Activated CD4-positive, CD25-positive, alpha-beta regulatory T cell (primary cell): ENCODE measurements at regions not wholly inside any gene's neighbourhood (a gene's known extent, or its start where the extent isn't known, plus 50 kb on each side); places are given as distances from the start of the nearest gene placed in this dataset.
"Not testable (repeated sequence)": the region's sequence is repeated elsewhere in the genome, so short reads cannot be mapped to it uniquely, and the experiment has no call there.

Experiments used
- DNase-seq, 4 experiments: peaks; one replicate each; lab custom pipeline; 2025; lab: John Stamatoyannopoulos, UW

DNA sequence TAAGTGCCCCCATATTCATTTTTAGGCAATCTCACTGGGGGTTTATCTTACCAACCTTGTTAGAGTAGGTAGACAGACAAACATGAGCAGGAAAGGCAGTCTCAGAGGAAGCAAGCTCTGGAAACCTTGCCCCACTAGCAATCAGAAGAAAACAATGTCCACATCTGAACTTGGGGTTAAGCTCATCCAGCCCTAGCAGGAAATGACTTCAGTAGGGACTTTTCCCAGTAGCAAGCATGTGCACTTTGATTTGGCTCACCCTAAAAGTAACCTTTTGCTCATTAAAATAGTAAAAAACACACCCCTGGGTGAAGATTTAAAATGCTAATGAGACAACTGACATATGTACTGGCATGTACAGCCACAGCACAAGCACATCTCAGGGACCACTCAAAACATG is 175.5 kb downstream of the AKAIN1 start:
- no peak for DNase-seq

DNA sequence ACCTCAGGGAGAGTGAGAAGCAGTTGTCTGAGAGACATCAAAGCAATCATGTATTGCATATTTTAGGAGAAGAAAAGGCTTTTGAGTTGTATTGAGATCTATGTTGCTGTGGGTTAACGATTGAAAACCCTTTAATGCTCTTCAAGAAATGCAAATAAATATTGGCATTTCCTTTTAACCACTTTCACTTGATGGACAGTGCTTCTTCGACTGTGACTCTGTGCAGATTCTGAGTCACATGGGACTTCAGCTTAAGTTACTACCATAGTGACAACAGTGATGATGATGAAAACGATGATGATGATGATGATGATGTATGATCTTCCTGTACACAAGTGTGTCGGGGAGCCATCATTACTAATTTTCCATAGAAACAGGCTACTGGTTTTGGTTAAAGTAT is 181.8 kb downstream of the AKAIN1 start:
- DNase-seq, result no peak

DNA sequence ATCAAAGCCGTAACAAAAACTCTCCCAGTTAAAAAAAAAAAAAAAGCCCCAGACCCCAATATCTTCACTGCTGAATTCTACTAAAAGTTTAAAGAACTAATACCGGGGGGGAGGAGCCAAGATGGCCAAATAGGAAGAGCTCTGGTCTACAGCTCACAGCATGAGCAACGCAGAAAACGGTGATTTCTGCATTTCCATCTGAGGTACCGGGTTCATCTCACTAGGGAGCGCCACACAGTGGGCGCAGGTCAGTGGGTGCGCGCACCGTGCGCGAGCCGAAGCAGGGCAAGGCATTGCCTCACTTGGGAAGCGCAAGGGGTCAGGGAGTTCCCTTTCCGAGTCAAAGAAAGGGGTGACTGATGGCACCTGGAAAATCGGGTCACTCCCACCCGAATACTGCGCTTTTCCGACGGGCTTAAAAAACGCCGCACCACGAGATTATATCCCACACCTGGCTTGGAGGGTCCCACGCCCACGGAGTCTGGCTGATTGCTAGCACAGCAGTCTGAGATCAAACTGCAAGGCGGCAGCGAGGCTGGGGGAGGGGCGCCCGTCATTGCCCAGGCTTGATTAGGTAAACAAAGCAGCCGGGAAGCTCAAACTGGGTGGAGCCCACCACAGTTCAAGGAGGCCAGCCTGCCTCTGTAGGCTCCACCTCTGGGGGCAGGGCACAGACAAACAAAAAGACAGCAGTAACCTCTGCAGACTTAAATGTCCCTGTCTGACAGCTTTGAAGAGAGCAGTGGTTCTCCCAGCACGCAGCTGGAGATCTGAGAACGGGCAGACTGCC is 192.8 kb downstream of the AKAIN1 start:
- DNase-seq, result not testable (repeated sequence)

DNA sequence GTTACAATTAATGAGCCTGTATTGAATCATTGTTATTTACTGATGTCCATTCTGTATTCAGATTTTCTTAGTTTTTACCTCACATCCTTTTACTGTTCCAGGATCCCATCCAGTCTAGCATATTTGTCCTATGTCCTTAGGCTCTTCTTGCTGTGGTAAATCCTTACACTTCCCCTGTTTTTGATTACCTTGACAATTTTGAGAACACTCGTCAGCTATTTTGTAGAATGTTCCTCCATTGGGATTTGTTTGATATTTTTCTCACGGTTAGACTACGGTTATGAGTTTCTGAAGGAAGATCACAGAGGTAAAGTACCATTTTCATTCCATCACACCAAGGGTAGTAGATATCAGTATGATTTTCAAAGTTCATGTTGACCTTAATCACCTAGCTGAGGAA is 202.3 kb downstream of the AKAIN1 start:
- DNase-seq, result no peak

DNA sequence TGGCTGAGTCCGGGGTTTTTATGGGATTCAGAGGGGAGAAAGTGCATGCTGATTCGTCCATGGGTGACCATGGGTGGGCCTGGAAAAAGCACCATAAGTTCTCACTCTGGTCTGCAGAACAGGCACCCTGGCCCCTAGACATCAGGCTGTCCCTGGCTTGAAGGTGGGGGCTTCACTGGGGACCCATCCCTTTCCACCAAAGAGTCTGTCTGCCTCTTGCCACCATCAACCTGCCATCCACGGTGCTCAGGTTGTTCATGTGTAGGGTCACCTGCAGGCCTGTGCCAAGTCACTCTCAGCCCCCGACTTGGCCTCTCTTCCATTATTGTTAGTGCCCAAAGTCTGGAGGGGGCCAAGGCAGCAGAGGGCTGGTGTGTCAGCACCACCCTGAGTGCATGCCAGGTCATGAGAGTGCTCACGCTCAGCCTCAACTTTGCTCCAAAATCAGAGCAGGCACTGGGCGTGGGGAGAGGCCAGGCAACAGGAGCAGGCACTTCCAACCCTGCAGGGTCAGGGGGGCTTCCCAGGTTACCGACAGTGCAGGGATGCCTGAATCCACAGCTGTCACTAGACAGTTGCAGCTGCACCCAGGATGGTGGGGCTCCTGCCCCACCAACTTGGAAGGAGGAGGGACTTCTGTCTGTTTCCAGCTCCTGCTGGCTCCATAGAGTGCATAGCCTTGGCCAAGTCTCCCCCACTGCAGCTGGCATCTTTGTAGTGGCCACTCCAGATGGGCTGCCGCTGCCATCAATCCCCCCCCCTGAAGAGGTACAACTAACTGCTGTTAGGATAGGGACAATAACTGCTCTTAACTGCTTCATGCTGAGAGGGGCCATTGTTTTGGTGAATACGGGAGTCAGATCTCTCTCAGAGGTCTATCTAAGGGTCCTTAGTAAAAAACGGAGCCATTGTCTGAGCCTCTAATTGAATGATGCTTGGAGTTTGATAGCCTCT is 209.3 kb downstream of the AKAIN1 start:
- DNase-seq, result no peak

DNA sequence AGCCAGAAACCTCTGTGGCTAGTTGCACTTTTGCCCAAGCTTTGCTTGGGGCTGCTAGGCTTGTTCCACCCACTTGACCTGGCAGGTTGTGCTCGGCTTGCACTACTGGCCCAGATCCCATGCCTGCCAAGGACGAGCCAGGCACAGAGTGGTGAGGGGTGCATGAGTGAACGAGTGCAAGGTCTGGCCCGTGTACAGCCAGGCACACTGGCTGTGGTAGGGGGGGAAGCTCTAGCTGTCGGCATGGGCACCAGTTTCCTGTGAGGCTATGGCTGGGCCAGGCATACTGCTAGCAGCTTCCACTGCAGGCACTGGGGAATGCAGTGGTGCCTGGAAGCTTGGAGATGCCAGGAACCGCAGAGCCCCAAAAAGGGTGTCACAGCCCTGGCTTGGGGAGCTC is 210.4 kb downstream of the AKAIN1 start:
- DNase-seq, result no peak

DNA sequence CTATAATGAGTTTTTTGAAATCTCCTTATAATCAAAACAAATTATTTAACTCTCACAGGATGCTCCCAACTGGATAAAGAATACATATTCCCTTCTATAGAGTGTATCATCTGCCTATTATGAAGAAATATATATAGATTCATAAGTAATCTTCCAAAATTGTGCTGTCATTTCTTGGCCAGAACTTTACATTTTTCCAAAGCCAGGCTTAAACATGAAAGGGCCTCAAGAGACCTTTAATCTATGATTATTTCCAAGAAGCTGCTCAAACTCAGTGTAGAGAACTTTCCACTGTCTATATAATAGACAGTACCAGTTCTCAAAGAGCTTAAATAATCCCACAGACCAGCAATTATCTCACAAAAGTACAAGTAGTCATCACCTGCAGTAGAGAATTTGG is 211.0 kb downstream of the AKAIN1 start:
- no peak for DNase-seq

DNA sequence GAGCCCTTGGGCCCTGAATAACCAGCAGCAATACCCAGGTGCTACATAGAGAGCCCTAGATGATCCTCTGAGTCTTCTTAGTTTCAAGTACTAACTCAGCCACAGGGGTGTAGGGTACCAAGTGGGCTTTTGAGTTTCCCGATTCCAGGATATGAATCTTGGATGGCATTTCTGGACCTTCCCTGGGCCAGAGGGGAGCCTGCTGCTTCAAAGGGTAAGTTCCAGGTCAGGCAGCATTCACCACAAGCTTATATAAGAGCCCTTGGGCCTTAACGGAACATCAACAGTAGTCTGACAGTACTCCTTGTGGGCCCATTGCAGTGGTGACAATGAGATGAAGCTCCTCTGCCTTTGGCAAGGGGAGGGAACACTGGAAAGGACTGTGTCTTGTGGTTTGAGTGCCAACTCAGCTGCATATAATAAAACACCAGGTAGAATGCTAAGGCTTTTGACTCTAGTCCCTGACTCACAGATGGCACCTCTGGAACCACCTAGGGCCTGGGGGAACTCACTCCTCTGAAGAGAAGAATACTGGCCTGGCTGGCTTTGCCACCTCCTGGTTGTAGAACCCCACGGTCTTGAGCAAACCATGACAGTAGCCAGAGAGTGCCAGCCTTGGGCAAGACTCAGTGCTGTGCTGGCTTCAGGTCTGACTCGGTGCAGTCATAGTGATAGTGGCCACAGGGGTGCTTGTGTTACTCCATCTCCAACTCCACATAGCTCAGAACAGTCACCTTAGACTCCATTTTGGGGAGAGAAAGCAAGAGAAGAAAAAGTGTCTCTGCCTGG is 235.7 kb downstream of the AKAIN1 start:
- no peak for DNase-seq

DNA sequence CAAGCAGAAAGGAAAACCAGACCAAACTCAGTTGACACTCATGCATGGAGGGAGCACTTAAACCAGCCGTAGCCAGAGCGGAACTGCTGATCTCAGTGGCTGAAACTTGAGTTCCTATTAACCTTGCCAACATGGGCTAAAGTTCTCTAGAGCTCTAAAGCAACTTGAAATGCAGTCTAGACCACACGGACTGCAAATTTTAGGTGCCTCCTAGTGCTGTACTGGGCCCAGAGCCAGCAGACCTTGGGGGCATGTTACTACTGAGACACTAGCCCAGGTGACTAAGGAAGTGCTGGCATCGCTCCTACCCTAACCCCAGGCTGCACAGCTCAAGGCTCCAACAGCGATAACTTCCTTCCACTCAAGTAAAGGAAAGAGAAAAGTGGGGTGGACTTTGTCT is 236.5 kb downstream of the AKAIN1 start:
- no peak for DNase-seq

DNA sequence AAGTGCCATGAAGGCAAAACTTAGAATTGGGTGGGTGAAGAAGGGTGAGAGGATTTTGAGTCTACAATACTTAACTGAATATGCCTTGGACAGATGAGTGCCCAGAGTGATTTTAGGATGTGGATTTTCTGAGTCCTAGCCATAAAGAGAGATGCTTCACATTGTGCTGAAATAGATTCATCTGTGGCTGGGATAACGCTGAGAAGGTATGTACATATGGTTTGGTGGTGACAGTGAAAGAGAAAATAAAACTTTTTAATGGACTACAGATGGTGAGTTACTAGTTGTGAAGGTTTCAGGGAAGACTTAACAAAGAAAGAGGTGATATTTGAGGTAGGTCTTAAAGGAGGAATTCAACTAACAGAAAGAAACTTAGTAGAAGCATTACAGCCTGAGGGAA is 265.8 kb downstream of the AKAIN1 start:
- no peak for DNase-seq

DNA sequence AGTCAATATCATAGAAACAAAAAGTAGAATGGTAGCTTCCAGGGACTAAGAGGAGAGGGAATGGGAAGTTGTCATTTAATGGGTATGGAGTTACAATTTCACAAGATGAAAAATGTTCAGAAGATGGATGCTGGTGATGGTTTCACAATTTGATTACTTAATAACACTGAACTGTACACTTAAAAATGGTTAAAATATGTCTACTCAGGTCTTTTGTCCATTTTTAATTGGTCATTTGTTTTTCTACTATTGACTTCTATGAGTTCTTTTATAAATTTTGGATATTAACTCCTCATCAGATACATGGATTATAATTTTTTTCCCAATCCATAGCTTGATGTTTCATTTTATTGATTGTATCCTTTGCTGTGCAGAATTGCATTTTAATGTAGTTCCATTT is 275.5 kb downstream of the AKAIN1 start:
- no peak for DNase-seq

DNA sequence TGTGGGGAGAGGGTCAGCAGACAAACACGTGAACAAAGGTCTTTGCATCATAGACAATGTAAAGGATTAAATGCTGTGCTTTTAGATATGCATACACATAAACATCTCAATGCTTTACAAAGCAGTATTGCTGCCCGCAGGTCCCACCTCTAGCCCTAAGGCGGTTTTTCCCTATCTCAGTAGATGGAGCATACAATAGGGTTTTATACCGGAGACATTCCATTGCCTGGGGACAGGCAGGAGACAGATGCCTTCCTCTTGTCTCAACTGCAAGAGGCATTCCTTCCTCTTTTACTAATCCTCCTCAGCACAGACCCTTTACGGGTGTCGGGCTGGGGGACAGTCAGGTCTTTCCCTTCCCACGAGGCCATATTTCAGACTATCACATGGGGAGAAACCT is 279.5 kb downstream of the AKAIN1 start:
- not testable (repeated sequence) for DNase-seq

DNA sequence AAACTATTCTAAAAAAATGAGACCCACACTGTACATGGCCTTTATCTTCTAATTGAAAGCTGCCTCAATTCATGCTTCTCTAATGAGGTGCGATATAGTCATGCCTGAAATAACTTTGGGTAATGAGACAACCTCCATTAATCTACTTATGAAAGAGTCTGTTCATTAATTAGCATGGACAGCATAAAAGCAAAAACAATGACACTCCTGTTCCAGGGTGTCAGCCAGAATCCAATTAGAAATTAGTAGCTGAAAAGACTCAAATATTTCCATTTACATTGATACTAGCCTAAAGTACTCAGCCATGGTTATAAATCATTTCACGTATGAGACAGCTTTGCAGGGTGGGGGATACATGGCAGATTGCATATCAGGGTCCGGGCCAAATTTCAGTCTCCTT is 288.7 kb downstream of the AKAIN1 start:
- DNase-seq, result no peak

DNA sequence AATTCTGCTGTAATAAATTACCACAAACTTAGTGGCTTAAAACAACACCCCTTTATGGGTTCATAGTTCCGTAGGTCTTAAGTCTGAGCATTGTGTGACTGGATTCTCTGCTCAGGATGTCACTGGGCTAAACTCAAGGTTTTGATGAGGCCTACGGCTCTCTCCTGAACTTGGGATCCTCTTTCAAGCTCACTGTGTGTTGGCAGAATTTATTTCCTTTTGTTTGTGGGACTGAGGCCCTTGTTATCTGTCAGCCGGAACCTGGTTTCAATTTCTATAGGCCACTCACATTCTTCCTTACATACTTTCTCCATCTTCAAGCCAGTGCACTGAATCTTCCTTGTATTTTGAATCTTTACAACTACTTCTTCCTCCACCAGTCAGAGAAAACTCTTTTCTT is 290.2 kb downstream of the AKAIN1 start:
- no peak for DNase-seq

DNA sequence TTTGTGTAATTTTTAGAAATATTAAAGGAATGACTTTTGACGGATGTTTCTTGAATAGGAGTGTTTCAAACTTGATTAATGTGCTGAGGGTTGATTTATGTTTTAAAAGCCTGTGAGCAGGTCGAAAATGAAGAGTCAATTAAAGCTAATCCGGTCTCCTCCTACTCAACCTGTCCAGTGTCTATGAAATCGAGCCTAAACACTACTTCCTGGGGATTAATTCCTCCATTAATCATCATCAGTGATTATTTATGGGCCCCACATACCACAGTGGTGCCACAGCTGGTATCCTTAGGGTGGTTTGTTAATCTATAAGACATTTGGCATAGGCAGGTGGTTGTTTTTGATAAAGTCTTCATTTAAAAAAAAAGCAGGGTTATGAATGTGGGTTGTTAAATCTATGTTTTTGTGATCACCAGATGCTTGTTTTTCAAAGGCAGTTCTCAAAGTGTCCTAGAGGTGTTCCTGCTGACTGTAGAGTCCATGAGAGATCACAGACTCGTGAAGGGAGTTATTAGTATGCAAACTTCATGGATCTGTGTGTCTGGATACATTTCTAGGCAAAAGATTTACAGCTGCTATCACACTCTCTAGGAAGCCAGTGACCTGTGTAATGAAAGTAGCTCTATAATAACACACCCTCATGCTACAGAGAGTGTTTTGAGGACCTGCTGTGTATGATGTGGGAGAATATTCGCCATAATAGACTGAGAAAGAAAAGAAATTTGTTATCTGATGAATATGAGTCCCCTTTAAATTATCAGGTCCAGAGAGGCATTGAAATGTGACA is 308.6 kb downstream of the AKAIN1 start:
- DNase-seq, result no peak

DNA sequence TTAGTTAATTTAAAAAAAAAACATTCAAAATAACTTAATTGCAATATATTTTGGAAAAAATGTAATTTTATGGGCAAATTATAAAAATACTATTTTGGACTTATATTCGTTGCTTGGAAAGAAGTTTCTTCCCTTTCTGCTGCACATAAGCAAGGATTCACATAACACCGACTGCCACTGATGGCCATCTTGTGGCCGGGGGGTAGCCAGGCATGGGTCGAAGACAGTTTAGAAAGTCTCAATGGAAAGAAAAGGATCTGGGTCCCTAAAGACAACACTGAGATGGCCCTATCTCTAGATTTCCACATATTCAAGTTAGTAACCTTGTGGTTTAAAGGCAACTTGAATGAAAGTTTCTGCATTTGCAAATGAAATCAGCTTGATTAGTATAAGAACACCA is 318.6 kb downstream of the AKAIN1 start:
- no peak for DNase-seq

DNA sequence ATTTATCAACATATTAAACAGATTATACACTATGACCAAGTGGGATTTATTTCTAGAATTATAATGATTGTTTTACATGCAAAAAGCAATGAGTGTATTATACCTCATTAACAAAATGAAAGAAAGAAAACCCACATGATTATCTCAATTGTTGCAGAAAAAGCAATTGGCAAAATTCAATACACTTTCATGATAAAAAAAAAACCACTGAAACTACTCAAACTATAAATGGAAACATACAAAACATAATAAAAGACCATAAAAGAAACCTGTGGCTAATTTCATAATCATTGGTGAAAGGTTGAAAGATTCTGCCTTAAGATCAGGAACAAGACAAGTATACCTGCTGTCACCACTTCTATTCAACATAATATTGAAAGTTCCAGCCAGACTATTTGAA is 325.9 kb downstream of the AKAIN1 start:
- no peak for DNase-seq

DNA sequence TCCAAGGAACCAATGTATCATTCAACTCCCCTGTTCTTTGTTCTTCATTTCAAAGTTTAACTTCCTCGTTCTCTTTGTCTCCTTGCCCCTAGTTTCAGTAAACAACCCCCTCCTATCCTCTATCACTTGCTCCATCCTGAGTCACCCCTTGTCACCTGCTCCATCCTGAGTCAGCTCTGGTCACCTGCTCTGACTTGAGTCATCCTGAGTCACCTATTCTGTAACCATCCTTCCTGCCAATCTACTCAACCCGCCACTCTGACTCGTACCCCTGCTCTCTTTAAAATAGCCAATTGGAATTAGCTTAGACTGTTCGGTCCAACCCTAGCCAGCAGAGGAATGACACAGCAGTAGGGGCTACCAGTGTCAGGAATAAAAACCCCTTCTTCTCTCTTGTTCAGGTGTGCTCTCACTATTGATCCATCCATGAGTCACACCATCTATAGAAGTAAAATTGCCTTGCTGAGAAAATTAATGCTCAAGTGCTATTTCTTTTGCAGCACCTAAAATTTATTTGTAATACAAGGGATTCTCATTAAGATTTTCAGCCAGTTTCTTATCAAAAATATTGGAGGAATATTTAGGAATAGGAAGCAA is 326.8 kb downstream of the AKAIN1 start:
- no peak for DNase-seq

DNA sequence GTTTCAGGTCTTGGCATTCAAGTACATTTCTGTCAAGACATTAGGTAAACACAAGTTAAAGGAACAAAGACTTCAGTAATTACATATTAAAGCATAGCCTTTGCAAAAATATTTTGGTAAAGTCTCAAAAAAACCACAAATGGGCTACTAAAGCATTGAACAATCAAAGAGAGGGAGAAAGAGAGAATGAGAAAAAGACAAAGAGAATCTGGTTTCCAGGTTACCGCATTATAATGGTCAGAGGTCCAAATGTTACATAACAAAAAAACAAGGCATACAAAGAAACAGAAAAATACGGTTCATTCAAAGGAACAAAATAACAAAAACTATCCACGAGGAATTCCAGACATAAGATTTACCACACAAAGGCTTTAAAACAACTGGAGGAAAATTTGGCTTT is 327.9 kb downstream of the AKAIN1 start:
- DNase-seq, result no peak

DNA sequence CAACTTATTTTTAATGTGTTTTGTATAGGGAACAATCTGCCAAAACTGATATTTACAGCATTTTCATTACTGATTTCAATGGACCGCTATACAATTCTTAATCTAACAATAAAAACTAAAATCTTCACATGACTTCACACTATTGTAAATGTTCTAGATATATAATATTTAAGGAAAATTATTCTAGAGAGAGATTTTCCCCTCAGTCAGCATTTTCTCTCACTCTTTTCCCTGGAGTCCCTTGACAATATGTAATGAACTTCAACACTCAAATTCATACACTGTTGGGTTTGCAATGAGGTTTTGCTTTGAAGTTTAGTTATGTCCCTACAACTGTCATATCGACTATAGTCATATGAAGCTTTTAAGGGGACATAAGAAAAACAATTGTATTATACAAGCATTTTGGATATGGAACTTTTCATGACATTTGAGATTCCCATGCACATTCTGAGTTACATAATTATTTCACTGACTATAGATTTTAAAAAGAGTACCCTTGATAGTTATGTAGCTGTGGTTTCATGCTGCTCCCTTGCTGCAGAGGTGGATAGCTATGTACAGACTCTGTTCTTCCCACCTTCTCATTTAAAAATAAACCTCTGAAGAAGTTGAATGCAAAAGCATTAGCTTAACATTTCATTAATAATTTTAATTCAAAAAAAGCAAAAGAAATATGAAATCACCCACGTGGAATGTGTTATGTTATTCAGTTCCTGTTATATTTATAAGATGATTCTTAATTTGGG is 338.5 kb downstream of the AKAIN1 start:
- DNase-seq, result no peak
